ENCODE measurements at regions not wholly inside any gene's neighbourhood (a gene's known extent, or its start where the extent isn't known, plus 50 kb on each side); places are given as distances from the start of the nearest gene placed in this dataset.

- no peaks in the 10 kb centered on the region for H3K4me1 ChIP-seq (ENCODE audit: insufficient read depth)
- H2AFZ ChIP-seq, result no peak overlapping the region
- H4K20me1 ChIP-seq (ENCODE audit: insufficient read depth, poor library complexity, severe bottlenecking), result no peaks in the 10 kb centered on the region
- WGBS (ENCODE audit: low lambda C conversion rate, missing lambda C conversion rate), result 94% methylated on average over 36 of the region's 37 CpGs
- no peaks in the 10 kb centered on the region for H3K79me2 ChIP-seq
- H3K9me3 ChIP-seq (ENCODE audit: low read depth), result no peaks in the 10 kb centered on the region
- no peaks in the 10 kb centered on the region for H3K36me3 ChIP-seq (replicated peaks; ENCODE audit: insufficient read depth, low read depth)
- no peaks in the 10 kb centered on the region for H3K9me2 ChIP-seq (replicated peaks; ENCODE audit: insufficient read depth)
- DNase-seq (ENCODE audit: low spot score), result no peak
- H3K4me2 ChIP-seq, result no peak overlapping the region
- TF ChIP-seq EZH2 (IDR thresholded peaks at IDR 0.05; ENCODE audit: borderline replicate concordance) (no peak), EZH2phosphoT487 (IDR thresholded peaks at IDR 0.05; ENCODE audit: low read depth, severe bottlenecking, unreplicated experiment) (no peak), CTCF (IDR thresholded peaks at IDR 0.05; ENCODE audit: poor library complexity) (no peak)
- no peaks in the 10 kb centered on the region for H3K27me3 ChIP-seq
- no peak overlapping the region for H3K4me3 ChIP-seq
- no peak overlapping the region for H3K27ac ChIP-seq
Observed at GRCh38 chr6:169933839-169934698, 182.6 kb downstream of the ERMARD start.

GRCh38 chr6:169933251-169933821, 181.9 kb downstream of the ERMARD start:
- no peak overlapping the region for H3K4me2 ChIP-seq
- no peaks in the 10 kb centered on the region for H3K9me3 ChIP-seq (ENCODE audit: low read depth)
- H3K4me3 ChIP-seq, result no peak overlapping the region
- no peaks in the 10 kb centered on the region for H4K20me1 ChIP-seq (ENCODE audit: insufficient read depth, poor library complexity, severe bottlenecking)
- H3K4me1 ChIP-seq (ENCODE audit: insufficient read depth), result no peaks in the 10 kb centered on the region
- H3K79me2 ChIP-seq, result no peaks in the 10 kb centered on the region
- no peaks in the 10 kb centered on the region for H3K9me2 ChIP-seq (replicated peaks; ENCODE audit: insufficient read depth)
- 77% methylated on average over 17 of the region's 17 CpGs for WGBS (ENCODE audit: low lambda C conversion rate, missing lambda C conversion rate)
- no peaks in the 10 kb centered on the region for H3K36me3 ChIP-seq (replicated peaks; ENCODE audit: insufficient read depth, low read depth)
- no peak for DNase-seq (ENCODE audit: low spot score)
- H3K27ac ChIP-seq, result no peak overlapping the region
- no peak overlapping the region for H2AFZ ChIP-seq
- TF ChIP-seq CTCF (IDR thresholded peaks at IDR 0.05; ENCODE audit: poor library complexity), result no peak
- no peaks in the 10 kb centered on the region for H3K27me3 ChIP-seq

GRCh38 chr6:169932491-169932890, 181.1 kb downstream of the ERMARD start:
- Histone ChIP-seq H3K9me2 (replicated peaks; ENCODE audit: insufficient read depth) (no peaks in the 10 kb centered on the region), H3K36me3 (replicated peaks; ENCODE audit: insufficient read depth, low read depth) (no peaks in the 10 kb centered on the region), H3K9me3 (ENCODE audit: low read depth) (no peaks in the 10 kb centered on the region), H3K79me2 (no peaks in the 10 kb centered on the region), H2AFZ (no peak overlapping the region), H3K4me3 (no peak overlapping the region), H3K27ac (no peak overlapping the region), H3K4me2 (no peak overlapping the region), H3K4me1 (ENCODE audit: insufficient read depth) (no peaks in the 10 kb centered on the region), H4K20me1 (ENCODE audit: insufficient read depth, poor library complexity, severe bottlenecking) (no peaks in the 10 kb centered on the region), H3K27me3 (no peaks in the 10 kb centered on the region)
- no peak for TF ChIP-seq EZH2 (IDR thresholded peaks at IDR 0.05; ENCODE audit: borderline replicate concordance)
- TF ChIP-seq EZH2phosphoT487 (IDR thresholded peaks at IDR 0.05; ENCODE audit: low read depth, severe bottlenecking, unreplicated experiment), result no peak
- no peak for TF ChIP-seq CTCF (IDR thresholded peaks at IDR 0.05; ENCODE audit: poor library complexity)
- WGBS (ENCODE audit: low lambda C conversion rate, missing lambda C conversion rate), result 76% methylated on average over 21 of the region's 22 CpGs
- no peak for DNase-seq (ENCODE audit: low spot score)
